OCI-LY1 (cell line): ENCODE measurements at regions not wholly inside any gene's neighbourhood (a gene's known extent, or its start where the extent isn't known, plus 50 kb on each side); places are given as distances from the start of the nearest gene placed in this dataset.

Source experiments
- CTCF ChIP-seq: fragments of 200-600 bp; sonication (generic), shearing (Covaris generic); IDR thresholded peaks from 2 replicates; pipeline ENCODE4 v1.5.1; 2017; ENCODE audit warnings: mild to moderate bottlenecking, antibody characterized with exemption, low read length, moderate library complexity, mixed read lengths
- EZH2 ChIP-seq: fragments of 200-600 bp; sonication (generic), shearing (Covaris generic); IDR thresholded peaks from 2 replicates; pipeline ENCODE4 v1.8.0; 2017; ENCODE audit warnings: borderline replicate concordance, mixed run types, mild to moderate bottlenecking, antibody characterized with exemption, low read length, moderate library complexity, mixed read lengths

DNA sequence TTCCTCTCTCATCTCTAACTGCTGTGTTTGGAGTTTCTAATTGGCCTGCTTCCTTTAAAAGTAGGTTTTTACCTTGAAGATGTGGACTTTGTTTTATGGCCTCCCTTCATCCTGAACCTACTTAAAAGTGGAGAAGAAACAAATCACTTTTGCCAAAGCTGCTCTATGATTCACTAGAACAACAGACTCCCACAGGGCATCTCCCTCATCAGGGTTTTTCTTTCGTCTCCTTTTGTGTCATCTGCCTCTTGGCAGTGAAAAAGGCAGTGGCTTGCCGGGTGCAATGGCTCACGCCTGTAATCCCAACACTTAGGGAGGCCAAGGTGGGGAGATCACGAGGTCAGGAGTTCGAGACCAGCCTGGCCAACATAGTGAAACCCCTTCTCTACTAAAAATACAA is 186.6 kb upstream of the MTNR1B start:
- TF ChIP-seq CTCF, result no peak
- TF ChIP-seq EZH2, result no peak
